Astrocyte of the cerebellum (primary cell): ENCODE measurements at regions not wholly inside any gene's neighbourhood (a gene's known extent, or its start where the extent isn't known, plus 50 kb on each side); places are given as distances from the start of the nearest gene placed in this dataset.
"Not testable (repeated sequence)": the region's sequence is repeated elsewhere in the genome, so short reads cannot be mapped to it uniquely, and the experiment has no call there.

ENCODE experiments used
- DNase-seq: peaks from one replicate; pipeline ENCODE4 v3.0.0-alpha.2; 2011; ENCODE audit warnings: low read depth
- H3K4me3 ChIP-seq: 2 replicates; pipeline ENCODE4 v1.5.1; 2011; ENCODE audit warnings: mild to moderate bottlenecking, low read depth, low read length, moderate library complexity
- in situ Hi-C: cut with HindIII; loops from 2 replicates; pipeline ENCODE4 v1.10.0; 2017; ENCODE audit warnings: low sequenced_read_pairs
- TF ChIP-seq, protein P1 (sequence below): IDR thresholded peaks from 2 replicates; pipeline ENCODE4 v1.5.1; 2012; ENCODE audit warnings: low read length, low read depth, moderate library complexity, mild to moderate bottlenecking; ENCODE audit errors: missing control alignments

DNA sequence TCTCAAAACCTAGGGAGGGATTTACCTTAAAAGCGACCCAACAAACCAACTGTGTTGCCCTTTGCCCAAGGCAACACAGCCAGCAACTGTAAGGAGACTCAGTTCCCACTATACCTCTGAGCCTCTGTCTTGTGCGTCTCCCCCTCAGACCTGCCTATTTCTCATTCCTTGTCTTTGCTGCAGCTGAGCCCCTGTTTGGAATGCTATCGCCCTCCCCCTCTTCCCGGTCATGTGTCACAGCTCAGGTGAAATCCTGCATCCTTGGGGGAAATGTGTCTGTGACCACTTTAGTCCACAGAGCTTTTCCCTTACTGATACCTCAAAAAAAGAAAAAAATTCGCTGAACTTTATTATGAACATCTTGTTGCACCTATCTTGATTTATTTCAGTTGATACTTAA lies 52.0 kb upstream of the LRIG1 start:
- H3K4me3 ChIP-seq = no peak overlapping the region
- in situ Hi-C loops = no loop called here
- TF ChIP-seq, protein P1, sequence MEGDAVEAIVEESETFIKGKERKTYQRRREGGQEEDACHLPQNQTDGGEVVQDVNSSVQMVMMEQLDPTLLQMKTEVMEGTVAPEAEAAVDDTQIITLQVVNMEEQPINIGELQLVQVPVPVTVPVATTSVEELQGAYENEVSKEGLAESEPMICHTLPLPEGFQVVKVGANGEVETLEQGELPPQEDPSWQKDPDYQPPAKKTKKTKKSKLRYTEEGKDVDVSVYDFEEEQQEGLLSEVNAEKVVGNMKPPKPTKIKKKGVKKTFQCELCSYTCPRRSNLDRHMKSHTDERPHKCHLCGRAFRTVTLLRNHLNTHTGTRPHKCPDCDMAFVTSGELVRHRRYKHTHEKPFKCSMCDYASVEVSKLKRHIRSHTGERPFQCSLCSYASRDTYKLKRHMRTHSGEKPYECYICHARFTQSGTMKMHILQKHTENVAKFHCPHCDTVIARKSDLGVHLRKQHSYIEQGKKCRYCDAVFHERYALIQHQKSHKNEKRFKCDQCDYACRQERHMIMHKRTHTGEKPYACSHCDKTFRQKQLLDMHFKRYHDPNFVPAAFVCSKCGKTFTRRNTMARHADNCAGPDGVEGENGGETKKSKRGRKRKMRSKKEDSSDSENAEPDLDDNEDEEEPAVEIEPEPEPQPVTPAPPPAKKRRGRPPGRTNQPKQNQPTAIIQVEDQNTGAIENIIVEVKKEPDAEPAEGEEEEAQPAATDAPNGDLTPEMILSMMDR = no peak
- no peak for DNase-seq

DNA sequence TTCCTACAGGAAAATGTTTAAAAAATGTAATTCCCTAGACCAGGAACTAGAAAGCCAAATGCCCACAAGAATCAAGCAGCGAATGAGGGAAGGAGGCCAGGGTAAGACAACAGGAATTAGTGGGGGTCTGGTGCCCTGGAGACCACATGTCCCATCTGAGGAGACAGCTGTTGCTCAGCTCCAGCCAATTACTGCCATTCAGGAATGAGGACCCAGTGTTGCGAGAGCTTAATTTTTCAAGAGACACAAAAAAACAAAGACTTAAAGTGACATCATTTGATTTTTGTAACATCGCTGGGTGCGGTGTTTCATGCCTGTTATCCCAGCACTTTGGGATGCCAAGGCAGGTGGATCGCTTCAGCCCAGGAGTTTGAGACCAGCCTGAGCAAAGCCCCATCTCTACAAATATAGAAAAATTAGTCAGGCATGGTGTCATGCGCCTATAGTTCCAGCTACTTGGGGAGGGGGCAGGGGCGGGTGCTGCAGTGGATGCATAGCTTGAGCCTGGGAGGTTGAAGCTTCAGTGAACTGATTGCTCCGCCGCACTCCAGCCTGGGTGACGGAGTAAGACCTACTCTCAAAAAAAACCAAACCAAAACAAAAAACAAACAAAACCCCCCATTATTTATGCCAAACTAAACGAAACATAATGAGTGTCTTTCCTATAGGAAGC lies 52.8 kb upstream of the LRIG1 start:
- in situ Hi-C loops = no loop called here
- DNase-seq = no peak
- TF ChIP-seq, protein P1 = no peak
- no peak overlapping the region for H3K4me3 ChIP-seq

DNA sequence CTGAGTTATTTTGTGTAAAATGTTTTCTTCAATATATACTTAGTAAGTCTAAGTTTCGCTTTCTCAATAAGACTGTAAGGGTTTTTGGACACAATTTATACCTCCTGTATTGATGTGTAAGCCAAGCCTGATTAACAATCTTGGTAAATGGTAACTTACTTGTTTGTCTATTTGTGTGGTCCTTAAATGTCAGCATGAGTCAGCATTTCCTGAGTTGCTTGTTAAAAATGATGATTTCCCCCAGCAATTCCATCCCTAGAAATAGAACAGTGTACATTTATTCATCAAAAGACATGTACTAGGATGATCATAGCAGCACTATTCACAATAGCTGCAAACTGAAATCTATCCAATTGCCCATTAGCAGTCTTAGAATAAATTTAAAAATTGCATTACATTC lies 53.4 kb upstream of the LRIG1 start:
- in situ Hi-C loops = no loop called here
- no peak for DNase-seq
- TF ChIP-seq, protein P1 = no peak
- H3K4me3 ChIP-seq = no peak overlapping the region

DNA sequence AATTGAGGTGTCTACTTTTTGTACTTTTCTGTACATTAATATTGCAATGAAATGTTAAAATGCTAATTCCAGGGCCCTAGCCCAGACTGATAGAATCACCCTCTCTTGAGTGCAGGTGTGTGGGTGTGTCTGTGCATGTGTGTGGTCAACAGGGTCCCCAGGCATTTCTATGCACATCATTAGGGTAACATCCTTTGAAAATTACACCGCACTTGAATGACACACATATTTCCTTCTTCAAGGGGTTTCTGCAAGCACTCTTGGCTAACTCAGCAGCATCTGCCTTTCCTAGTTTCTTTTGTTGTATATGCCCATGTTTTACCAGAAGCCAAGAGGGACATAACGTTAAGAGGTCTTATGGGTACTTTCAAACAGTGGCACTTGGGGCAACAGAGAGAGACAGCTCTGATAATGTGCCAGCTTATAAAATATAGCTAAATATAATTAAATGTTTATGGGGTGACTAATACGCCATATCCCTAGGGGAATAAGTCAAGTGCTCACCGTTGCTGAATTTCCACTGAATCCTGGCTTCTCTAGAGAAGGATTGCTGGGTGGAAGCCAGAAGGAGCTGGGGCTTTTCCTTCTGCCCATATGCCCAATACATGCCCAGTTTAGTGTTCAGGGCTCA lies 54.5 kb upstream of the LRIG1 start:
- DNase-seq = no peak
- H3K4me3 ChIP-seq = no peak overlapping the region
- in situ Hi-C loops = no loop called here
- TF ChIP-seq, protein P1 = no peak

DNA sequence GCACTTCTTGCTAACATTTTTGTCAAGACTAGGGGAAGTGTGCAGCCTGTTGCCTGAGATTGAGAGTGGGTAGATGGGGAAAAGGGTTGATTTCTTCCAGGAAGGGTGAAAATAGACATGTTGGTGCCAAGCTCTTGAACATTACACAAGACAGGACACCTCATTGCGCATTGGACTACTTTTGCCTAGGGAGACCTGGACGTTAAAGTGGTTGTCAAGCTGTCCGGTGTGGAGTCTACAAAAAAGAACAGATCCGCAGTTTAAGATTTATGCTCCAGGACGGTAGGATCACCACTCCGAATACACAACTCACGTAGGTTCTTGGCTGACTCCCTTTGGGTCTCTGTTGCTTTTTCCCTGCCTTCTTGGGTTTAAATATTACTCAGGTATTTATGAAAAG lies 56.3 kb upstream of the LRIG1 start:
- in situ Hi-C loops = no loop called here
- no peak overlapping the region for H3K4me3 ChIP-seq
- no peak for DNase-seq
- TF ChIP-seq, protein P1 = no peak

DNA sequence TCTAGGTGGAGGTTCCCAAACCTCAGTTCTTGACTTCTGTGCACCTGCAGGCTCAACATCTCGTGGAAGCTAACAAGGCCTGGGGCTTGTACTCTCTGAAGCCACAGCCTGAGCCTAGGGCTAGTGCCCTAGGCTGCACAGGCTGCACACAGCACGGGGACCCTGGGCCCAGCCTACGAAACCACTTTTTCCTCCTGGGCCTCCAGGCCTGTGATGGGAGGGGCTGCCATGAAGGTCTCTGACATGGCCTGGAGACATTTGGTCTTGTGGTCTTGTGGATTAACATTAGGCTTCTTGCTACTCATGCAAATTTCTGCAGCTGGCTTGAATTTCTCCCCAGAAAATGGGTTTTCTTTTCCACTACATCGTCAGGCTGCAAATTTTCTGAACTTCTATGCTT lies 59.1 kb upstream of the LRIG1 start:
- DNase-seq, in situ Hi-C loops, H3K4me3 ChIP-seq: not testable (repeated sequence)

DNA sequence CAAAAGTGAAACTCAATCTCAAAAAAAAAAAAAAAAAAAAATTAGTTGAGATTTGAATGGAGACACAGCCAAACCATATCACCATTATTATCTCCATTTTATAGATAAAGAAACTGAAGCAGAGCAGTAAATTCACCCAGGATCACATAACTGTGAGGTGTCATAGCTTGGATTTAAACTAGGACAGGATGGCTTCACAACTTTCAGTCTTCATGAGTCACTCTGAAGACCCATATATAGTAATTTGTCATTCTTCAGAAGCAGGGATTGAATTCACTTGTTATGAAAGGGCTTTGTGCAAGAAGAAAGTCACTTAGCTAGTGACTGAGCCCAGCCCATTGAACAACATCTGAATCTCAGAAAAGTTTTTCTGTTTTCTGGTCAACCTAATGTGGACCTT lies 60.5 kb upstream of the LRIG1 start:
- no peak for DNase-seq
- in situ Hi-C loops = no loop called here
- no peak overlapping the region for H3K4me3 ChIP-seq
- TF ChIP-seq, protein P1 = no peak
